ENCODE measurements at regions not wholly inside any gene's neighbourhood (a gene's known extent, or its start where the extent isn't known, plus 50 kb on each side); places are given as distances from the start of the nearest gene placed in this dataset.

DNA sequence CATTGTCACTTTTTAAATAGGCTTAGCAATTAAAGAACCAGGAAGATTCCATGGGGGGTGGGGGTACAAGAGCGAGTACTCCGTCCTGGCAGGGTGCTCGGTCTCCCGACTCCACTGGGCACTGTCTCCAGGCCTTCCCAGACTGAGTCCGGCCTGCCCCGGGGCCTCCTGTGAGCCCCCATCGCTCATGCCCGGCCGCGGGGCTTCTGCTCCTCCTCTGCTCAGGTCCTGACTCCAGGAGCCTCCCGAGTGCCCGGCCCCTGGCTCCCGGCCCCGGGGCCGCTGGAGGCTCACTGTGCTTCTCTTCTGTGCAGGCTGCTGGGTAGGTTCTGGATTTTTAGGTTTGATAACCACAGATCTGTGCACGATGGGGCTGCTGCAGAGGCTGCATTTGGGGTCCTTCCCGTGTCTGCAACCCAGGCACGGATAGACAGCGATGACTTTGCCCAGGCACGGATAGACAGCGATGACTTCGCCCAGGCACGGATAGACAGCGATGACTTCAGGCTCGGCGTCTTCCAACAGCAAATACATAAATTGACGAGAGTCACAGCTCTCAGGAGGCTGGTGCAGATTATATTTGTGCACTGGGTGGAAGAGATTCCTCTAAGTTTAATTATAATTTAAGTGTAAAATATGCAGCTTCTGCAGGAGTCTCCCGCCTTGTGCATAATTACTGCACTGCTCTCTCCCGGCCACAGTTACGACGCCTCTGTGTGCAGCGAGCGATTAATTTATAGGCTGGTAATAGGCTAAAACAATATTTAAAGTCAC is 74.8 kb upstream of the RXRA start:
- no peaks in the 10 kb centered on the region for H3K36me3 ChIP-seq
- H3K9me3 ChIP-seq, result no peaks in the 10 kb centered on the region
- H3K27ac ChIP-seq, result no peak overlapping the region
- H3K27me3 ChIP-seq, result peaks cover 11% of the 10 kb centered on the region
- TF ChIP-seq CTCF (IDR thresholded peaks at IDR 0.05), result no peak
- H3K4me1 ChIP-seq (ENCODE audit: control insufficient read depth in 1 of 2, insufficient read depth in 1 of 2, low read depth in 1 of 2, low read length in 1 of 2), result no peaks in the 10 kb centered on the region
- H3K4me3 ChIP-seq (ENCODE audit: low read depth in 1 of 2, low read length in 1 of 2), result no peak overlapping the region

GRCh38 chr9:134252084-134252830 is 74.0 kb upstream of the RXRA start:
- no peak for TF ChIP-seq CTCF (IDR thresholded peaks at IDR 0.05)
- Histone ChIP-seq H3K9me3 (no peaks in the 10 kb centered on the region), H3K27me3 (peaks cover 11% of the 10 kb centered on the region), H3K36me3 (no peaks in the 10 kb centered on the region), H3K27ac (no peak overlapping the region), H3K4me1 (ENCODE audit: control insufficient read depth in 1 of 2, insufficient read depth in 1 of 2, low read depth in 1 of 2, low read length in 1 of 2) (no peaks in the 10 kb centered on the region), H3K4me3 (ENCODE audit: low read depth in 1 of 2, low read length in 1 of 2) (no peak overlapping the region)

DNA sequence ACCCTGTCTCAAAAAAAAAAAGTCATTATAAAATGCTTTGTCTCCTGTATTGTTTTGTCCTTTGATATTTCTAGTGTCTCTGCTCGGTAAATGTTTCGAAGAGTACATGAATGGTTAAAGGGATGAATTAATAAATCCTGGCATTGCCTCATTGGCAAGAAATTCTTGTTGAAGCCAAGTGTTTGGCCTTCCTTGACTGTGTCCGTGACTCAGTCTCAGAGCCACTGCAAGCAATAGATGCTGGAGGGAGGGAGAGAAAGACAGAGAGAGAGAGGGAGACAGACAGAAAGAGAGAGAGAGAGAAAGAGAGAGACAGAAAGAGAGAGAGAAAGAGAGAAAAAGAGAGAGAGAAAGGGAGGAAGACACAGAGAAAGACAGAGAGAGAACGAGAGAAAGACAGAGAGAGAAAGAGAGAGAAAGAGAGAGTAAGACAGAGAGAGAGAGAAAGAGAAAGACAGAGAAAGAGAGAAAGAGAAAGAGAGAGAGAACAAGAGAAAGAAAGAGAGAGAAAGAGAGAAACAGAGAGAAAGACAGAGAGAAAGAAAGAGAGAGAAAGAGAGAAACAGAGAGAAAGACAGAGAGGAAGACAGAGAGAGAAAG is 72.5 kb upstream of the RXRA start:
- no peaks in the 10 kb centered on the region for H3K9me3 ChIP-seq
- TF ChIP-seq CTCF (IDR thresholded peaks at IDR 0.05), result no peak
- no peaks in the 10 kb centered on the region for H3K4me1 ChIP-seq (ENCODE audit: control insufficient read depth in 1 of 2, insufficient read depth in 1 of 2, low read depth in 1 of 2, low read length in 1 of 2)
- peaks cover 11% of the 10 kb centered on the region for H3K27me3 ChIP-seq
- H3K27ac ChIP-seq, result no peak overlapping the region
- no peaks in the 10 kb centered on the region for H3K36me3 ChIP-seq
- no peak overlapping the region for H3K4me3 ChIP-seq (ENCODE audit: low read depth in 1 of 2, low read length in 1 of 2)

GRCh38 chr9:134258332-134258731 is 67.9 kb upstream of the RXRA start:
- Histone ChIP-seq H3K9me3 (no peaks in the 10 kb centered on the region), H3K27me3 (peaks cover 15% of the 10 kb centered on the region), H3K36me3 (no peaks in the 10 kb centered on the region), H3K4me1 (ENCODE audit: control insufficient read depth in 1 of 2, insufficient read depth in 1 of 2, low read depth in 1 of 2, low read length in 1 of 2) (no peaks in the 10 kb centered on the region), H3K27ac (no peak overlapping the region), H3K4me3 (ENCODE audit: low read depth in 1 of 2, low read length in 1 of 2) (no peak overlapping the region)
- TF ChIP-seq CTCF (IDR thresholded peaks at IDR 0.05), result no peak

- Histone ChIP-seq H3K9me3 (no peaks in the 10 kb centered on the region), H3K4me3 (ENCODE audit: low read depth in 1 of 2, low read length in 1 of 2) (no peak overlapping the region), H3K36me3 (no peaks in the 10 kb centered on the region), H3K27me3 (peaks cover 17% of the 10 kb centered on the region), H3K27ac (no peak overlapping the region), H3K4me1 (ENCODE audit: control insufficient read depth in 1 of 2, insufficient read depth in 1 of 2, low read depth in 1 of 2, low read length in 1 of 2) (no peaks in the 10 kb centered on the region)
- no peak for TF ChIP-seq CTCF (IDR thresholded peaks at IDR 0.05)
Measured at GRCh38 chr9:134258828-134259546, 67.3 kb upstream of the RXRA start.
